Lower leg skin (tissue), 3 donors: ENCODE measurements at regions not wholly inside any gene's neighbourhood (a gene's known extent, or its start where the extent isn't known, plus 50 kb on each side); places are given as distances from the start of the nearest gene placed in this dataset.
"Not testable (repeated sequence)": the region's sequence is repeated elsewhere in the genome, so short reads cannot be mapped to it uniquely, and the experiment has no call there.

ENCODE experiments used
- CTCF ChIP-seq, 3 donors: fragments of 450-650 bp; IDR thresholded peaks; one replicate each; pipeline ENCODE4 v1.5.1; 2016; ENCODE audit warnings: antibody characterized with exemption in 3 of 3, mild to moderate bottlenecking in 3 of 3, moderate library complexity in 2 of 3
- POLR2A ChIP-seq, 2 donors: fragments of 450-650 bp; IDR thresholded peaks; one replicate each; pipeline ENCODE4 v1.6.1; 2016 to 2017; ENCODE audit warnings: antibody characterized with exemption in 2 of 2, mild to moderate bottlenecking in 1 of 2, moderate library complexity in 1 of 2

GRCh38 chr12:113699984-113700383, 228.3 kb upstream of the LHX5 start:
- TF ChIP-seq CTCF, POLR2A (IDR thresholded peaks at IDR 0.05): not testable (repeated sequence)
